Fibroblast of mammary gland (primary cell): ENCODE measurements at regions not wholly inside any gene's neighbourhood (a gene's known extent, or its start where the extent isn't known, plus 50 kb on each side); places are given as distances from the start of the nearest gene placed in this dataset.
A peak's percentile ranks its signal among the peaks of the same experiment; 100 is the strongest.
"Not testable (repeated sequence)": the region's sequence is repeated elsewhere in the genome, so short reads cannot be mapped to it uniquely, and the experiment has no call there.

ENCODE experiments used
- DNase-seq: peaks from one replicate; pipeline ENCODE4 v3.0.0-alpha.2; 2010; ENCODE audit warnings: low read depth
- H3K4me3 ChIP-seq: 2 replicates; pipeline ENCODE4 v1.5.1; 2011; ENCODE audit warnings: low read depth, mild to moderate bottlenecking, low read length, moderate library complexity; ENCODE audit not compliant: control insufficient read depth
- TF ChIP-seq, protein P1 (sequence below): conservative IDR thresholded peaks from 2 replicates; pipeline ENCODE4 v1.5.1; 2011; ENCODE audit warnings: low read depth, low read length, inconsistent platforms; ENCODE audit not compliant: control insufficient read depth, insufficient read depth

DNA sequence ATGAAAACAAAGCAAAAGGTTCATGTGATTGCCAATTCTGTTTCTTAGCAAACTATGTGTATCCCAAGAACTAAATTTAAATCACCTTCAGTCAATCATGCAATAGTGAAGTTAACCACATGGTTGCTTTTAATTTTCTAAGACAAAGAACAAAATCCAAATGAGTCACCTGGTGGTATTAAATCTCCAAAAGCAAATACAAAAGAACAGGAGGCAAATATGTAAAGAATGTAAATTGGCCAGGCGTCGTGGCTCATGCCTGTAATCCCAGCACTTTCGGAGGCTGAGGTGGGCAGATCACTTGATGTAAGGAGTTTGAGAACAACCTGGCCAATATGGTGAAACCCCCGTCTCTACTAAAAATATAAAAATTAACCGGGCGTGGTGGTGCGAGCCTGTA lies 54.2 kb upstream of the PIK3R4 start:
- no peak for DNase-seq

DNA sequence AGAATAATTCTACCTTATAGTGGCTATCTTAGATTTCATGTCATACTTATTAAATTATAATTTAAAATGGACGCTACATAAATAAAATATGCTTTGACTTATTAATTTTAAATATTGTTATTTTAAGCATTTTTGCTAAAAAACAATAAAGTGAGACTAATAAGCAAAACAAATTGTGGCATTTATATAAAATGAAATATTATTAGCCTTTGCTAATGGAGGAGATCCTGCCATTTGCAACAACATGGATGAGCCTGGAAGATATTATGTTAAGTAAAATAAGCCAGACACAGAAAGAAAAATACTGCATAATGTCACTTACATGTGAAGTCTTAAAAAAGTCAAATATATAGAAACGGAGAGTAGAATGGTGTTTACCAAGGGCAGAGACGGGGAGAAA lies 54.8 kb upstream of the PIK3R4 start:
- TF ChIP-seq, protein P1, sequence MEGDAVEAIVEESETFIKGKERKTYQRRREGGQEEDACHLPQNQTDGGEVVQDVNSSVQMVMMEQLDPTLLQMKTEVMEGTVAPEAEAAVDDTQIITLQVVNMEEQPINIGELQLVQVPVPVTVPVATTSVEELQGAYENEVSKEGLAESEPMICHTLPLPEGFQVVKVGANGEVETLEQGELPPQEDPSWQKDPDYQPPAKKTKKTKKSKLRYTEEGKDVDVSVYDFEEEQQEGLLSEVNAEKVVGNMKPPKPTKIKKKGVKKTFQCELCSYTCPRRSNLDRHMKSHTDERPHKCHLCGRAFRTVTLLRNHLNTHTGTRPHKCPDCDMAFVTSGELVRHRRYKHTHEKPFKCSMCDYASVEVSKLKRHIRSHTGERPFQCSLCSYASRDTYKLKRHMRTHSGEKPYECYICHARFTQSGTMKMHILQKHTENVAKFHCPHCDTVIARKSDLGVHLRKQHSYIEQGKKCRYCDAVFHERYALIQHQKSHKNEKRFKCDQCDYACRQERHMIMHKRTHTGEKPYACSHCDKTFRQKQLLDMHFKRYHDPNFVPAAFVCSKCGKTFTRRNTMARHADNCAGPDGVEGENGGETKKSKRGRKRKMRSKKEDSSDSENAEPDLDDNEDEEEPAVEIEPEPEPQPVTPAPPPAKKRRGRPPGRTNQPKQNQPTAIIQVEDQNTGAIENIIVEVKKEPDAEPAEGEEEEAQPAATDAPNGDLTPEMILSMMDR = no peak
- no peak overlapping the region for H3K4me3 ChIP-seq
- DNase-seq = no peak

More for the DNA sequence above, 54.2 kb upstream of the PIK3R4 start:
- no peak overlapping the region for H3K4me3 ChIP-seq
- TF ChIP-seq, protein P1 = no peak

DNA sequence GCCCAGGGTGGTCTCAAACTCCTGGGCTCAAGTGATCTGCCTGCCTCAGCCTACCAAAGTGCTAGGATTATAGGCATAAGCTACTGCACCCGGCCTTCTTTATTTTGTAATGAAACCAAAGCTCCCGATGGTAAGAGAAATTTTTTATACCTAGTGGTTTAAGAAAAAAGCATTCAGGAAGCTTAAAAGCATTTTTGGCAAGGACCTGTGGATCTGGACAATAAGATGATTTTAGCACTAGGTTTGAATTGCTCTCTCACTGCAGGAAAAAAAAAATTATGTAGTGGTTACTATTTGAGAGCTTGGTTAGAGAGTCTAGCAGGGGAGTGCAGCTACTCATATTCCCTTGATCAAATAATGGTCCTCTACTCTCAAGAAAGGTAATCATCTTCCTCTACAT lies 64.9 kb upstream of the PIK3R4 start:
- H3K4me3 ChIP-seq = no peak overlapping the region
- no peak for DNase-seq
- TF ChIP-seq, protein P1 = no peak

DNA sequence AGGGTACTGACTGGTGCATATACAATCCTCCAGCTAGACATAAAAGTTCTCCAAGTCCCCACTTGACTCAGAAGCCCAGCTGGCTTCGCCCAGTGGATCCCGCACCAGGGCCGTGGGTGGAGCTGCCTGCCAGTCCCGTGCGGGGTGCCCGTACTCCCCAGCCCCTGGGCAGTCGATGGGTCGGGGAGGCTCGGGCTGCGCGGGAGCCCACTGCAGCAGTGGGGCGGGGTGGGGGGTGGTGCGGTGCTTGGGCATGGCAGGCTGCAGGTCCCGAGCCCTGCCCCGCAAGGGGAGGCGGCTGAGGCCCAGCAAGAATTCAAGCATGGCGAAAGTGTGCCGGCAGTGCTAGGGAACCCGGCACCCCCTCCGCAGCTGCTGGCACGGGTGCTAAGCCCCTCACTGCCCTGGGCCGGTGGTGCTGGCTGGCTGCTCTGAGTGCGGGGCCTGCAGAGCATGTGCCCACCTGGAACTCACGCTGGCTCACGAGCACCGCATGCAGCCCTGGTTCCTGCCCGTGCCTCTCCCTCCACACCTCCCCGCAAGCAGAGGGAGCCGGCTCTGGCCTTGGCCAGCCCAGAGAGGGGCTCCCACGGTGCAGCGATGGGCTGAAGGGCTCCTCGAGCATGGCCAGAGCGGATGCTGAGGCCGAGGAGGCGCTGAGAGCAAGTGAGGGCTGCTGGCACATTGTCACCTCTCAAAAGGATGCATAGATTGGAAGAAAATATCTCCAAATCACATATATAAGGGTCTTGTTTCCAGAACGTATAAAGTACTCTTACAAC lies 68.3 kb upstream of the PIK3R4 start:
- TF ChIP-seq, protein P1 = no peak
- DNase-seq = no peak
- no peak overlapping the region for H3K4me3 ChIP-seq

DNA sequence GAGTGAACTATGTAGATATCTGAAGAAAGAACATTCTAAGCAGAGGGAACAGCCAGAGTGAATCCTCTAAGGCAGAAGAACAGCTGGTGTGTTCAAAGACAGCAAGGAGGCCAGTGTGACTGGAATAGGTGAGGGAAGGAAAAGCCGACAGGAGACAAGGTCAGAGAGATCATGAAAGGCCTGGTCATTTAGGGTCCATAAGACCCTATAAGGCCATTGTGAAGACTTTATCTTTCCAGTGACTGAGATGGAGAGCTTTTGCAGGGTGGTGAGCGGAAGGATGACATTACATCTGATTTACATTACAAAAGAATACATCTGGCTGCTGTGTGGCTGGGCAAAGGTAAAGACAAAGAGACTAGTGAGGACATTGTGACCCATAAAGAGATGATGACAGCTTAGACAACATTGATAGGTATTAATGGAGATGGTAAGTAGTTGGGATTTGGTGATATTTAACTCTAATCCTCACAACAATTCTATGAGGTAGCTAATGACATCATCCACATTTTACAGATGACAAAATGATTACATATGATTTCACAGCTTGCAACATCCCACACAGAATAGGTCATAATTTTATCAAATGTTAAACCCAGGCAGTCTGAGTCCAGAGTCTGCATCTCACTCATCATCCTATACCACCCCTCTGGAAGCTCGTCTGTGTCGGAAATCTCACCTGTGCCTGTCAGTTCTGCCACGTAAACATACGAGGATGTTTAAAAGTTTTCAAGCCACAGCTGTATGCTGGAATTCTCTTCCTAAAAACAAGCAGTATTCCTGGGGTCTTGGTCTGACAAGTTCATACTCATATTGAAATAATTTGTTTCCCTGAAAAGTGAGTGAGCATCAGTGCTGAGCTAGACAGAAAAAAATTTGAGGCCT lies 70.2 kb upstream of the PIK3R4 start:
- H3K4me3 ChIP-seq = no peak overlapping the region
- TF ChIP-seq, protein P1 = no peak
- no peak for DNase-seq

DNA sequence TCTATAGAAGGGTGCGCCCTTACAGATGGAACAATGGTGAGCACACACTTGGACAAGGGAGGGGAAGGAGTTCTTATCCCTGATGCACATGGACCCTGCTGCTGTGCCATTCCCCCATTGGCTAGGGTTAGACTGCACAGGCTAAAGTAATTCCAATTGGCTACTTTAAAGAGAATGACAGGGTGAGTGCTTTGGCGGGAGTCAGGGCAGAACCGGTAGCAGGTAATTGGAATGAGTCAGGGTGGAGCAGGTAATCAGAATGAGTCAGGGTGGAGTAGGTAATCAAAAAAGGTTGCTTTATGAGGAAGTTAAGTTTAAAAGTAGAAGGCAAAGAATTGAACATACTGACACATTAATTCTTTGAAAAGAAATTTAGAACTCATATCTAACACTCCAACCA lies 71.4 kb upstream of the PIK3R4 start:
- not testable (repeated sequence) for DNase-seq, H3K4me3 ChIP-seq

DNA sequence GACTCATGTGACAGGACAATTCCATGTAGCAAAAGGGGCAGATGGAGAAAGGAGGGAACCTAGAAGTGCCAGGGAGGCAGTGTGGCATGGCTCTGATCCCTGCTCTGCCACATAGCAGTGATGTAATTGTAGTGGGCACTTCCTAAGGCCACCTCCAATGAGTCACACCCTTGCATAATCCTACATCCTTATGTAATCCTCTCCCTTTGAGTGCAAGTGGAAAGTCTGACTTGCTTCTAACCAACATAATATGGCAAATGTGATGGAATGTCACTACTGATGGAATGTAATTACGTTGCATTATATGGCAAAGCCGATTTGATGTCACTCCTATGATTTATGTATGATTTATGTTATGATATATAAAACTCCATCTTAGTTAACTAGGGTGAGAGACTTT lies 72.9 kb upstream of the ATP2C1 start:
- TF ChIP-seq, protein P1 = no peak
- H3K4me3 ChIP-seq = no peak overlapping the region
- DNase-seq = peak; percentile 60
